Kidney epithelial cell (primary cell): ENCODE measurements at regions not wholly inside any gene's neighbourhood (a gene's known extent, or its start where the extent isn't known, plus 50 kb on each side); places are given as distances from the start of the nearest gene placed in this dataset.
A peak's percentile ranks its signal among the peaks of the same experiment; 100 is the strongest.

Source experiments
- DNase-seq: peaks from one replicate; pipeline ENCODE4 v3.0.0-alpha.2; 2010; ENCODE audit warnings: low read depth
- H3K27me3 ChIP-seq: 2 replicates; pipeline ENCODE4 v1.6.0; 2011; ENCODE audit warnings: low read length; ENCODE audit not compliant: control insufficient read depth, insufficient read depth
- H3K36me3 ChIP-seq: 2 replicates; pipeline ENCODE4 v1.5.1; 2011; ENCODE audit warnings: low read length; ENCODE audit not compliant: control insufficient read depth, insufficient read depth
- H3K4me3 ChIP-seq: 2 replicates; pipeline ENCODE4 v1.5.1; 2011; ENCODE audit warnings: low read depth, mild to moderate bottlenecking, control low read depth, low read length
- CTCF ChIP-seq: IDR thresholded peaks from 2 replicates; pipeline ENCODE4 v1.5.1; 2011; ENCODE audit warnings: mild to moderate bottlenecking, moderate library complexity, low read length, control low read depth, inconsistent platforms; ENCODE audit not compliant: insufficient read depth, poor library complexity, severe bottlenecking

GRCh38 chr1:228837817-228838716 is 102.8 kb downstream of the RHOU start:
- Histone ChIP-seq H3K4me3 (no peak overlapping the region), H3K36me3 (no peaks in the 10 kb centered on the region), H3K27me3 (no peaks in the 10 kb centered on the region)
- no peak for TF ChIP-seq CTCF
- peak; percentile 94 for DNase-seq

GRCh38 chr1:228838717-228839500 is 103.6 kb downstream of the RHOU start:
- H3K36me3 ChIP-seq, result no peaks in the 10 kb centered on the region
- no peak for TF ChIP-seq CTCF
- DNase-seq, result no peak
- no peaks in the 10 kb centered on the region for H3K27me3 ChIP-seq
- H3K4me3 ChIP-seq, result no peak overlapping the region

GRCh38 chr1:228839656-228840055 is 104.4 kb downstream of the RHOU start:
- H3K4me3 ChIP-seq, result no peak overlapping the region
- H3K36me3 ChIP-seq, result no peaks in the 10 kb centered on the region
- no peak for TF ChIP-seq CTCF
- H3K27me3 ChIP-seq, result no peaks in the 10 kb centered on the region
- DNase-seq, result no peak

- Histone ChIP-seq H3K4me3 (no peak overlapping the region), H3K27me3 (no peaks in the 10 kb centered on the region), H3K36me3 (no peaks in the 10 kb centered on the region)
- DNase-seq, result no peak
- no peak for TF ChIP-seq CTCF
These were observed 106.4 kb downstream of the RHOU start for GRCh38 chr1:228841632-228842031.

- DNase-seq, result peak; percentile 71
- no peak for TF ChIP-seq CTCF
- H3K27me3 ChIP-seq, result no peaks in the 10 kb centered on the region
- no peaks in the 10 kb centered on the region for H3K36me3 ChIP-seq
- no peak overlapping the region for H3K4me3 ChIP-seq
These were observed 107.0 kb downstream of the RHOU start for GRCh38 chr1:228842094-228842775.
